WTC11 (cell line): ENCODE measurements at regions not wholly inside any gene's neighbourhood (a gene's known extent, or its start where the extent isn't known, plus 50 kb on each side); places are given as distances from the start of the nearest gene placed in this dataset.

Experiments
- CREM ChIP-seq: sonication (generic); formaldehyde crosslinking; IDR thresholded peaks from 2 replicates; pipeline ENCODE4 v1.8.1; 2022; ENCODE audit warnings: mild to moderate bottlenecking, missing genetic modification reagents, moderate library complexity
- GRHL2 ChIP-seq: fragments of 250-450 bp; sonication (Bioruptor Pico); IDR thresholded peaks from 2 replicates; pipeline ENCODE4 v1.8.0; 2022; ENCODE audit warnings: mild to moderate bottlenecking, moderate library complexity; ENCODE audit not compliant: insufficient replicate concordance, severe bottlenecking
- JUN ChIP-seq: sonication (generic); formaldehyde crosslinking; IDR thresholded peaks from 2 replicates; pipeline ENCODE4 v1.8.0; 2023; ENCODE audit warnings: mild to moderate bottlenecking, missing genetic modification reagents
- TF ChIP-seq, protein P1 (sequence below): fragments of 200-600 bp; IDR thresholded peaks from 2 replicates; pipeline ENCODE4 v1.8.0; 2022; ENCODE audit warnings: antibody characterized with exemption
- TF ChIP-seq, protein P2 (sequence below): sonication (generic); formaldehyde crosslinking; IDR thresholded peaks from 2 replicates; pipeline ENCODE4 v1.8.0; 2022; ENCODE audit warnings: mild to moderate bottlenecking, missing genetic modification reagents
- TF ChIP-seq, protein P3 (sequence below): sonication (generic); formaldehyde crosslinking; IDR thresholded peaks from 2 replicates; pipeline ENCODE4 v1.8.0; 2022; ENCODE audit warnings: mild to moderate bottlenecking, missing genetic modification reagents

DNA sequence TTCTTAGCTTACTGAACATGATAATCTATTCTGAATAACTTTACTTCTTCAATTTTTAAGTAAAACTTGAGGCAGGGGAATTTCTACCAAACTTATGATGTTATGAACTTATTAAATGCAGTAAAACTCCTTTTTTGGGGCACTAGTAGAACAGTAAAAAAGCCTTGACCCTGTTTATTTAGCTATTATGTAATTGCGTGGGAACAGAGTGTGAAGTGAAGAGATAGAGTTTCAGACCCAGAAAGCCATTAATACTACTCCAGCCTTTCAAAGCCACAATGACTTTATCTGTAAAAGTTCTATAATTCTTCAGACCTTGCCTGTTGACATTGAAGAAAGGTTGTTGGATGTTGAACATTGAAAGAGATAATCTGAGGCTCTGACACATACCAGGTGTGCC lies 638.8 kb upstream of the GRM7 start:
- no peak for TF ChIP-seq CREM (CRISPR knock-in tag)
- no peak for TF ChIP-seq JUN (CRISPR knock-in tag)
- TF ChIP-seq, protein P1, sequence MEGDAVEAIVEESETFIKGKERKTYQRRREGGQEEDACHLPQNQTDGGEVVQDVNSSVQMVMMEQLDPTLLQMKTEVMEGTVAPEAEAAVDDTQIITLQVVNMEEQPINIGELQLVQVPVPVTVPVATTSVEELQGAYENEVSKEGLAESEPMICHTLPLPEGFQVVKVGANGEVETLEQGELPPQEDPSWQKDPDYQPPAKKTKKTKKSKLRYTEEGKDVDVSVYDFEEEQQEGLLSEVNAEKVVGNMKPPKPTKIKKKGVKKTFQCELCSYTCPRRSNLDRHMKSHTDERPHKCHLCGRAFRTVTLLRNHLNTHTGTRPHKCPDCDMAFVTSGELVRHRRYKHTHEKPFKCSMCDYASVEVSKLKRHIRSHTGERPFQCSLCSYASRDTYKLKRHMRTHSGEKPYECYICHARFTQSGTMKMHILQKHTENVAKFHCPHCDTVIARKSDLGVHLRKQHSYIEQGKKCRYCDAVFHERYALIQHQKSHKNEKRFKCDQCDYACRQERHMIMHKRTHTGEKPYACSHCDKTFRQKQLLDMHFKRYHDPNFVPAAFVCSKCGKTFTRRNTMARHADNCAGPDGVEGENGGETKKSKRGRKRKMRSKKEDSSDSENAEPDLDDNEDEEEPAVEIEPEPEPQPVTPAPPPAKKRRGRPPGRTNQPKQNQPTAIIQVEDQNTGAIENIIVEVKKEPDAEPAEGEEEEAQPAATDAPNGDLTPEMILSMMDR, result no peak
- TF ChIP-seq GRHL2 (CRISPR knock-in tag), result no peak
- TF ChIP-seq, protein P2, sequence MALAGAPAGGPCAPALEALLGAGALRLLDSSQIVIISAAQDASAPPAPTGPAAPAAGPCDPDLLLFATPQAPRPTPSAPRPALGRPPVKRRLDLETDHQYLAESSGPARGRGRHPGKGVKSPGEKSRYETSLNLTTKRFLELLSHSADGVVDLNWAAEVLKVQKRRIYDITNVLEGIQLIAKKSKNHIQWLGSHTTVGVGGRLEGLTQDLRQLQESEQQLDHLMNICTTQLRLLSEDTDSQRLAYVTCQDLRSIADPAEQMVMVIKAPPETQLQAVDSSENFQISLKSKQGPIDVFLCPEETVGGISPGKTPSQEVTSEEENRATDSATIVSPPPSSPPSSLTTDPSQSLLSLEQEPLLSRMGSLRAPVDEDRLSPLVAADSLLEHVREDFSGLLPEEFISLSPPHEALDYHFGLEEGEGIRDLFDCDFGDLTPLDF (CRISPR knock-in tag), result no peak
- TF ChIP-seq, protein P3, sequence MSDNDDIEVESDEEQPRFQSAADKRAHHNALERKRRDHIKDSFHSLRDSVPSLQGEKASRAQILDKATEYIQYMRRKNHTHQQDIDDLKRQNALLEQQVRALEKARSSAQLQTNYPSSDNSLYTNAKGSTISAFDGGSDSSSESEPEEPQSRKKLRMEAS, result no peak
